HG02610 (cell line): ENCODE measurements at regions not wholly inside any gene's neighbourhood (a gene's known extent, or its start where the extent isn't known, plus 50 kb on each side); places are given as distances from the start of the nearest gene placed in this dataset.

Experiments
- ATAC-seq: cut with Tn5 transposase; IDR thresholded peaks from one replicate; pipeline ENCODE4 v1.9.1; 2021; ENCODE audit warnings: mild to moderate bottlenecking, moderate library complexity; ENCODE audit not compliant: unreplicated experiment

- ATAC-seq: no peak
These were observed 76.5 kb upstream of the ADGRF1 start for GRCh38 chr6:47118611-47119010.

- no peak for ATAC-seq
These were observed 75.2 kb upstream of the ADGRF1 start for GRCh38 chr6:47117314-47117713.

GRCh38 chr6:47116606-47117005, 74.5 kb upstream of the ADGRF1 start:
- ATAC-seq: no peak

GRCh38 chr6:47116086-47116485, 74.0 kb upstream of the ADGRF1 start:
- no peak for ATAC-seq

GRCh38 chr6:47114460-47114859, 72.3 kb upstream of the ADGRF1 start:
- ATAC-seq: no peak

- ATAC-seq: no peak
These were observed 70.2 kb upstream of the ADGRF1 start for GRCh38 chr6:47112317-47112716.

- no peak for ATAC-seq
These were observed 69.6 kb upstream of the ADGRF1 start for GRCh38 chr6:47111685-47112084.

GRCh38 chr6:47109281-47109680, 67.1 kb upstream of the ADGRF1 start:
- no peak for ATAC-seq

- no peak for ATAC-seq
These were observed 64.6 kb upstream of the ADGRF1 start for GRCh38 chr6:47106721-47107197.

GRCh38 chr6:47106216-47106615, 64.1 kb upstream of the ADGRF1 start:
- ATAC-seq: no peak

- no peak for ATAC-seq
These were observed 63.5 kb upstream of the ADGRF1 start for GRCh38 chr6:47105469-47106178.

GRCh38 chr6:47103931-47104330, 61.8 kb upstream of the ADGRF1 start:
- no peak for ATAC-seq

- ATAC-seq: no peak
These were observed 60.2 kb upstream of the ADGRF1 start for GRCh38 chr6:47102331-47102730.

GRCh38 chr6:47098570-47098993, 56.5 kb upstream of the ADGRF1 start:
- ATAC-seq: no peak

- ATAC-seq: peak; percentile 97
These were observed 55.2 kb upstream of the ADGRF1 start for GRCh38 chr6:47097092-47097945.

- no peak for ATAC-seq
These were observed 54.2 kb upstream of the ADGRF1 start for GRCh38 chr6:47096211-47096895.

GRCh38 chr6:47094241-47094925, 52.3 kb upstream of the ADGRF1 start:
- no peak for ATAC-seq

GRCh38 chr6:47093169-47093568, 51.0 kb upstream of the ADGRF1 start:
- ATAC-seq: no peak

GRCh38 chr6:47091886-47092668, 49.9 kb upstream of the ADGRF1 start:
- no peak for ATAC-seq
